ENCODE measurements at regions not wholly inside any gene's neighbourhood (a gene's known extent, or its start where the extent isn't known, plus 50 kb on each side); places are given as distances from the start of the nearest gene placed in this dataset.

GRCh38 chr6:139577124-139577762, 202.8 kb upstream of the CITED2 start:
- Histone ChIP-seq H3K27ac (ENCODE audit: low read depth, low read length, poor library complexity, severe bottlenecking) (no peak overlapping the region), H3K36me3 (ENCODE audit: insufficient read depth, low read length, poor library complexity, severe bottlenecking) (no peaks in the 10 kb centered on the region), H3K9me3 (ENCODE audit: low read depth, low read length, poor library complexity, severe bottlenecking) (no peaks in the 10 kb centered on the region), H3K4me3 (ENCODE audit: low read depth, low read length, poor library complexity, severe bottlenecking) (no peak overlapping the region), H3K4me1 (ENCODE audit: insufficient read depth, low read length, poor library complexity, severe bottlenecking) (no peaks in the 10 kb centered on the region), H3K27me3 (replicated peaks; ENCODE audit: insufficient read depth, low read depth, low read length, poor library complexity) (no peaks in the 10 kb centered on the region)
- intact Hi-C loops (cut with micrococcal nuclease; ENCODE audit: unreplicated experiment), result no loop called here
- BruUV-seq (replicated peaks), result no TSS peak
- TF ChIP-seq, protein P1, sequence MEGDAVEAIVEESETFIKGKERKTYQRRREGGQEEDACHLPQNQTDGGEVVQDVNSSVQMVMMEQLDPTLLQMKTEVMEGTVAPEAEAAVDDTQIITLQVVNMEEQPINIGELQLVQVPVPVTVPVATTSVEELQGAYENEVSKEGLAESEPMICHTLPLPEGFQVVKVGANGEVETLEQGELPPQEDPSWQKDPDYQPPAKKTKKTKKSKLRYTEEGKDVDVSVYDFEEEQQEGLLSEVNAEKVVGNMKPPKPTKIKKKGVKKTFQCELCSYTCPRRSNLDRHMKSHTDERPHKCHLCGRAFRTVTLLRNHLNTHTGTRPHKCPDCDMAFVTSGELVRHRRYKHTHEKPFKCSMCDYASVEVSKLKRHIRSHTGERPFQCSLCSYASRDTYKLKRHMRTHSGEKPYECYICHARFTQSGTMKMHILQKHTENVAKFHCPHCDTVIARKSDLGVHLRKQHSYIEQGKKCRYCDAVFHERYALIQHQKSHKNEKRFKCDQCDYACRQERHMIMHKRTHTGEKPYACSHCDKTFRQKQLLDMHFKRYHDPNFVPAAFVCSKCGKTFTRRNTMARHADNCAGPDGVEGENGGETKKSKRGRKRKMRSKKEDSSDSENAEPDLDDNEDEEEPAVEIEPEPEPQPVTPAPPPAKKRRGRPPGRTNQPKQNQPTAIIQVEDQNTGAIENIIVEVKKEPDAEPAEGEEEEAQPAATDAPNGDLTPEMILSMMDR (conservative IDR thresholded peaks at IDR 0.05; ENCODE audit: low read depth, low read length), result no peak
- no peak for TF ChIP-seq EZH2 (IDR thresholded peaks at IDR 0.05; ENCODE audit: borderline replicate concordance, low read depth, low read length, poor library complexity, severe bottlenecking)
- ChIA-PET CTCF (no interaction called here), POLR2A (ENCODE audit: low non-redundant PET) (no interaction called here)
- DNase-seq (ENCODE audit: low spot score), result no peak

DNA sequence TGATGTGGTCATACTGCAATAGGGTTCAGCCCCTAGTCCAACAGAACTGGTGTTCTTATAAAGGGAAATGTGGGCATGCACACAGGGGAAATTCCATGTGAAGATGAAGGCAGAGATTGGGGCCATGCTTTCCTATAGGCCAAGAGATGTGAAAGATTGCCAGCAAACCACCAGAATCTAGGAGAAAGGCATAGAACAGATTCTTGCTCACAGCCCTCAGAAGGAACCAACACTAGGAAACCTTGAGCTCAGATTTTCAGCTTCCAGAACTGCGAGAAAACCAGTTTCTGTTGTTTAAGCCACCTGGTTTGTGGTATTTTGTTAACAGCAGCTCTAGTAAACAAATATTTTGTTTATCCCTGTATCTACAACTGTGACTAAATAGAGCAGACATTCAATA, 197.6 kb upstream of the CITED2 start:
- Histone ChIP-seq H3K4me1 (ENCODE audit: insufficient read depth, low read length, poor library complexity, severe bottlenecking) (no peaks in the 10 kb centered on the region), H3K27me3 (replicated peaks; ENCODE audit: insufficient read depth, low read depth, low read length, poor library complexity) (no peaks in the 10 kb centered on the region), H3K27ac (ENCODE audit: low read depth, low read length, poor library complexity, severe bottlenecking) (no peak overlapping the region), H3K4me3 (ENCODE audit: low read depth, low read length, poor library complexity, severe bottlenecking) (no peak overlapping the region), H3K9me3 (ENCODE audit: low read depth, low read length, poor library complexity, severe bottlenecking) (no peaks in the 10 kb centered on the region), H3K36me3 (ENCODE audit: insufficient read depth, low read length, poor library complexity, severe bottlenecking) (no peaks in the 10 kb centered on the region)
- no peak for DNase-seq (ENCODE audit: low spot score)
- CTCF ChIA-PET, result no interaction called here
- BruUV-seq (replicated peaks), result no TSS peak
- intact Hi-C loops (cut with micrococcal nuclease; ENCODE audit: unreplicated experiment), result no loop called here
- no peak for TF ChIP-seq EZH2 (IDR thresholded peaks at IDR 0.05; ENCODE audit: borderline replicate concordance, low read depth, low read length, poor library complexity, severe bottlenecking)
- TF ChIP-seq, protein P1 (conservative IDR thresholded peaks at IDR 0.05; ENCODE audit: low read depth, low read length), result no peak
- POLR2A ChIA-PET (ENCODE audit: low non-redundant PET), result no interaction called here

DNA sequence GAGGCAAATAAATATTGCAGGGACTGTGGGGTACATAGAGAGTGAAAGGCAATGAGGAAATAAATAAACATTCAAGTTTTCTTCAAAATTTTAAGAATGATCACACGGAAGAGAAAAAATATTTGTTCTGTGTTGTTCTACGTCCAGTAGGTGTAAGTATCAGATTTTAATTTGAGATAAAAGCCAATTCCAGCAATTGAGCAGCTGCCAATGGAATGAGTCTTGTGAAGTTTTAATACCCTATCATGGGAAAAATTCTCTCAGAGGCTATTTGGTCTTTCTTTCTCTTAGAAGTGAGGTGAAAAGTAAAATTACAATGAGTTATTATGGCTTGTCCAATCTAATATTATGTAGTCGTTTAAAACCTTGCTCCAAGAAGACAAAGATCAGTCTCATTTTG, 195.7 kb upstream of the CITED2 start:
- Histone ChIP-seq H3K36me3 (ENCODE audit: insufficient read depth, low read length, poor library complexity, severe bottlenecking) (no peaks in the 10 kb centered on the region), H3K4me3 (ENCODE audit: low read depth, low read length, poor library complexity, severe bottlenecking) (no peak overlapping the region), H3K9me3 (ENCODE audit: low read depth, low read length, poor library complexity, severe bottlenecking) (no peaks in the 10 kb centered on the region), H3K4me1 (ENCODE audit: insufficient read depth, low read length, poor library complexity, severe bottlenecking) (no peaks in the 10 kb centered on the region), H3K27me3 (replicated peaks; ENCODE audit: insufficient read depth, low read depth, low read length, poor library complexity) (no peaks in the 10 kb centered on the region), H3K27ac (ENCODE audit: low read depth, low read length, poor library complexity, severe bottlenecking) (no peak overlapping the region)
- no peak for DNase-seq (ENCODE audit: low spot score)
- POLR2A ChIA-PET (ENCODE audit: low non-redundant PET), result no interaction called here
- CTCF ChIA-PET, result interaction anchor here (0.6 kb wide), 1 partner anchor 225 kb away, joined by 3 read pairs; no protein-coding TSS in a partner anchor
- TF ChIP-seq, protein P1 (conservative IDR thresholded peaks at IDR 0.05; ENCODE audit: low read depth, low read length), result no peak
- no peak for TF ChIP-seq EZH2 (IDR thresholded peaks at IDR 0.05; ENCODE audit: borderline replicate concordance, low read depth, low read length, poor library complexity, severe bottlenecking)
- no TSS peak for BruUV-seq (replicated peaks)
- intact Hi-C loops (cut with micrococcal nuclease; ENCODE audit: unreplicated experiment), result no loop called here

Data from A673 (cell line).